SU-DHL-6 (cell line): ENCODE measurements at regions not wholly inside any gene's neighbourhood (a gene's known extent, or its start where the extent isn't known, plus 50 kb on each side); places are given as distances from the start of the nearest gene placed in this dataset.

Source experiments
- EZH2phosphoT487 ChIP-seq: fragments of 200-600 bp; sonication (generic), shearing (Covaris generic); conservative IDR thresholded peaks from 2 replicates; pipeline ENCODE4 v1.6.1; 2018; ENCODE audit warnings: mild to moderate bottlenecking, antibody characterized with exemption, low read length, moderate library complexity, mixed read lengths
- TF ChIP-seq, protein P1 (sequence below): fragments of 200-600 bp; sonication (generic); IDR thresholded peaks from one replicate; pipeline ENCODE4 v1.5.1; 2017; ENCODE audit warnings: antibody characterized with exemption, mild to moderate bottlenecking, low read length, moderate library complexity; ENCODE audit not compliant: insufficient read depth, poor library complexity, severe bottlenecking

DNA sequence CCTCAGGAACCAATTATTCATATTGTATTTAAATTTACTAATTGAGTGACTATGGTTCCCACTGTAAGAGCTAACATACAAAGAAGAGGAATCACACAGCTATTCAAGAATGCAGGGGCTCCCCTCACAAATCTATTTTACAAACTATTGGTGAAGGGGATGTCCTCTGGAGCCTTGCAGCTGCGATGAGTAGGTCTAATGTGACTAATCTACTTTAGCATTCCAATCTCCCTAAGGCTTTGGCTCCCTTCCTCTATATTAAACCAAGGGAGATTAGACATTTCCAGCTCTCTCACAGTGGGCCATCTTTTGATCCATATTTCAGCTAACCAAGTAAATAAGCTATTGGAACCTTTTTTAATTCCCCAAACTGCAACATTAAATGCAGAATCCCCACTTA is 514.2 kb upstream of the BCHE start:
- TF ChIP-seq, protein P1, sequence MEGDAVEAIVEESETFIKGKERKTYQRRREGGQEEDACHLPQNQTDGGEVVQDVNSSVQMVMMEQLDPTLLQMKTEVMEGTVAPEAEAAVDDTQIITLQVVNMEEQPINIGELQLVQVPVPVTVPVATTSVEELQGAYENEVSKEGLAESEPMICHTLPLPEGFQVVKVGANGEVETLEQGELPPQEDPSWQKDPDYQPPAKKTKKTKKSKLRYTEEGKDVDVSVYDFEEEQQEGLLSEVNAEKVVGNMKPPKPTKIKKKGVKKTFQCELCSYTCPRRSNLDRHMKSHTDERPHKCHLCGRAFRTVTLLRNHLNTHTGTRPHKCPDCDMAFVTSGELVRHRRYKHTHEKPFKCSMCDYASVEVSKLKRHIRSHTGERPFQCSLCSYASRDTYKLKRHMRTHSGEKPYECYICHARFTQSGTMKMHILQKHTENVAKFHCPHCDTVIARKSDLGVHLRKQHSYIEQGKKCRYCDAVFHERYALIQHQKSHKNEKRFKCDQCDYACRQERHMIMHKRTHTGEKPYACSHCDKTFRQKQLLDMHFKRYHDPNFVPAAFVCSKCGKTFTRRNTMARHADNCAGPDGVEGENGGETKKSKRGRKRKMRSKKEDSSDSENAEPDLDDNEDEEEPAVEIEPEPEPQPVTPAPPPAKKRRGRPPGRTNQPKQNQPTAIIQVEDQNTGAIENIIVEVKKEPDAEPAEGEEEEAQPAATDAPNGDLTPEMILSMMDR = no peak
- no peak for TF ChIP-seq EZH2phosphoT487
